Stimulated activated CD4-positive, alpha-beta T cell treated with anti-CD3 and anti-CD28 coated beads, Interleukin-12 subunit alpha, Interleukin-12 subunit beta, amount 100 ng/mL, for 48 hours (primary cell): ENCODE measurements at regions not wholly inside any gene's neighbourhood (a gene's known extent, or its start where the extent isn't known, plus 50 kb on each side); places are given as distances from the start of the nearest gene placed in this dataset.

Experiments used
- DNase-seq, 3 donors: peaks; one replicate each; pipeline ENCODE4 v3.0.0-alpha.2; 2020; ENCODE audit warnings: low read depth in 2 of 3, low spot score in 1 of 3

GRCh38 chr5:173718469-173718868 is 102.0 kb upstream of the BOD1 start:
- no peak for DNase-seq

- no peak for DNase-seq
These were observed 103.3 kb upstream of the BOD1 start for GRCh38 chr5:173719731-173720082.

- DNase-seq = no peak
These were observed 104.0 kb upstream of the BOD1 start for GRCh38 chr5:173720286-173720952.

GRCh38 chr5:173720953-173721600 is 104.6 kb upstream of the BOD1 start:
- DNase-seq = no peak

- DNase-seq = no peak
These were observed 105.3 kb upstream of the BOD1 start for GRCh38 chr5:173721601-173722232.

GRCh38 chr5:173726846-173727557 is 110.6 kb upstream of the BOD1 start:
- DNase-seq = no peak

- no peak for DNase-seq
These were observed 111.7 kb upstream of the BOD1 start for GRCh38 chr5:173727839-173728778.

GRCh38 chr5:173729079-173729765 is 112.8 kb upstream of the BOD1 start:
- DNase-seq = no peak

- DNase-seq = no peak
These were observed 114.3 kb upstream of the BOD1 start for GRCh38 chr5:173730632-173731298.

GRCh38 chr5:173733021-173733420 is 116.6 kb upstream of the BOD1 start:
- DNase-seq = no peak

- DNase-seq = no peak
These were observed 117.0 kb upstream of the BOD1 start for GRCh38 chr5:173733425-173733824.

- no peak for DNase-seq
These were observed 117.5 kb upstream of the BOD1 start for GRCh38 chr5:173733831-173734501.

- no peak for DNase-seq
These were observed 118.3 kb upstream of the BOD1 start for GRCh38 chr5:173734716-173735115.

- DNase-seq = no peak
These were observed 118.7 kb upstream of the BOD1 start for GRCh38 chr5:173735184-173735583.

GRCh38 chr5:173735691-173736090 is 119.2 kb upstream of the BOD1 start:
- DNase-seq = no peak

- DNase-seq = no peak
These were observed 119.9 kb upstream of the BOD1 start for GRCh38 chr5:173736374-173736773.

GRCh38 chr5:173736923-173737412 is 120.5 kb upstream of the BOD1 start:
- no peak for DNase-seq

- DNase-seq = no peak
These were observed 123.3 kb upstream of the BOD1 start for GRCh38 chr5:173739741-173740140.

- DNase-seq = no peak
These were observed 124.0 kb upstream of the BOD1 start for GRCh38 chr5:173740400-173740799.
